Neural crest cell (in vitro differentiated cells): ENCODE measurements at regions not wholly inside any gene's neighbourhood (a gene's known extent, or its start where the extent isn't known, plus 50 kb on each side); places are given as distances from the start of the nearest gene placed in this dataset.

Source experiments
- DNase-seq: peaks from one replicate; pipeline ENCODE4 v3.0.0; 2021; ENCODE audit warnings: low read depth, mixed read lengths, low spot score
- H3K27ac Mint-ChIP-seq: one replicate; pipeline ENCODE4 v1.8.0; 2021; ENCODE audit warnings: mild to moderate bottlenecking, mixed read lengths; ENCODE audit not compliant: unreplicated experiment
- H3K27me3 Mint-ChIP-seq: 2 replicates; pipeline ENCODE4 v1.8.0; 2021; ENCODE audit warnings: low read depth, mild to moderate bottlenecking, mixed read lengths
- H3K36me3 Mint-ChIP-seq: 2 replicates; pipeline ENCODE4 v1.8.0; 2021; ENCODE audit warnings: low read depth, mild to moderate bottlenecking, mixed read lengths
- H3K4me1 Mint-ChIP-seq: 2 replicates; pipeline ENCODE4 v1.8.0; 2021; ENCODE audit warnings: mixed read lengths
- H3K4me3 Mint-ChIP-seq: one replicate; pipeline ENCODE4 v1.8.0; 2021; ENCODE audit warnings: mild to moderate bottlenecking, mixed read lengths
- H3K9me3 Mint-ChIP-seq: 2 replicates; pipeline ENCODE4 v1.8.0; 2021; ENCODE audit warnings: mixed read lengths
- CTCF ChIP-seq: fragments of 200-600 bp; sonication (generic); conservative IDR thresholded peaks from 2 replicates; pipeline ENCODE4 v1.5.0; 2021; ENCODE audit warnings: antibody characterized with exemption, mild to moderate bottlenecking

- no peaks in the 10 kb centered on the region for H3K4me1 Mint-ChIP-seq
- no peak for DNase-seq
- H3K9me3 Mint-ChIP-seq, result no peaks in the 10 kb centered on the region
- H3K27ac Mint-ChIP-seq, result no peak overlapping the region
- no peaks in the 10 kb centered on the region for H3K36me3 Mint-ChIP-seq
- TF ChIP-seq CTCF, result no peak
- no peaks in the 10 kb centered on the region for H3K27me3 Mint-ChIP-seq
- H3K4me3 Mint-ChIP-seq, result no peak overlapping the region
Observed at GRCh38 chr1:5704561-5705514, 287.4 kb downstream of the NPHP4 start.

GRCh38 chr1:5701642-5702041 is 290.6 kb downstream of the NPHP4 start:
- Mint-ChIP-seq H3K36me3 (no peaks in the 10 kb centered on the region), H3K27ac (no peak overlapping the region), H3K9me3 (no peaks in the 10 kb centered on the region), H3K4me1 (no peaks in the 10 kb centered on the region), H3K4me3 (no peak overlapping the region), H3K27me3 (no peaks in the 10 kb centered on the region)
- no peak for DNase-seq
- no peak for TF ChIP-seq CTCF

GRCh38 chr1:5693568-5693967 is 298.7 kb downstream of the NPHP4 start:
- peaks cover 11% of the 10 kb centered on the region for H3K4me1 Mint-ChIP-seq

GRCh38 chr1:5692664-5693063 is 299.6 kb downstream of the NPHP4 start:
- peaks cover 11% of the 10 kb centered on the region for H3K4me1 Mint-ChIP-seq
- H3K4me3 Mint-ChIP-seq, result no peak overlapping the region
- H3K36me3 Mint-ChIP-seq, result no peaks in the 10 kb centered on the region
- no peaks in the 10 kb centered on the region for H3K9me3 Mint-ChIP-seq
- H3K27ac Mint-ChIP-seq, result no peak overlapping the region
- H3K27me3 Mint-ChIP-seq, result no peaks in the 10 kb centered on the region
- TF ChIP-seq CTCF, result no peak
- no peak for DNase-seq

More at GRCh38 chr1:5693568-5693967, 298.7 kb downstream of the NPHP4 start:
- Mint-ChIP-seq H3K9me3 (no peaks in the 10 kb centered on the region), H3K27me3 (no peaks in the 10 kb centered on the region), H3K4me3 (no peak overlapping the region), H3K36me3 (no peaks in the 10 kb centered on the region), H3K27ac (peak overlapping the region; percentile 66)
- no peak for DNase-seq
- no peak for TF ChIP-seq CTCF

GRCh38 chr1:5691795-5692509 is 300.3 kb downstream of the NPHP4 start:
- Mint-ChIP-seq H3K4me1 (peaks cover 11% of the 10 kb centered on the region), H3K4me3 (no peak overlapping the region), H3K36me3 (no peaks in the 10 kb centered on the region), H3K27me3 (no peaks in the 10 kb centered on the region), H3K9me3 (no peaks in the 10 kb centered on the region), H3K27ac (no peak overlapping the region)
- no peak for DNase-seq
- TF ChIP-seq CTCF, result no peak
